AG10803 (cell line): ENCODE measurements at regions not wholly inside any gene's neighbourhood (a gene's known extent, or its start where the extent isn't known, plus 50 kb on each side); places are given as distances from the start of the nearest gene placed in this dataset.
"Not testable (repeated sequence)": the region's sequence is repeated elsewhere in the genome, so short reads cannot be mapped to it uniquely, and the experiment has no call there.

Experiments
- DNase-seq: peaks from one replicate; pipeline ENCODE4 v3.0.0; 2010; ENCODE audit warnings: low read depth
- H3K4me3 ChIP-seq: 2 replicates; pipeline ENCODE4 v1.5.1; 2011; ENCODE audit warnings: mild to moderate bottlenecking, low read length, control low read depth
- TF ChIP-seq, protein P1 (sequence below): conservative IDR thresholded peaks from 2 replicates; pipeline ENCODE4 v1.5.1; 2011; ENCODE audit warnings: mild to moderate bottlenecking, low read length, control low read depth, inconsistent platforms

DNA sequence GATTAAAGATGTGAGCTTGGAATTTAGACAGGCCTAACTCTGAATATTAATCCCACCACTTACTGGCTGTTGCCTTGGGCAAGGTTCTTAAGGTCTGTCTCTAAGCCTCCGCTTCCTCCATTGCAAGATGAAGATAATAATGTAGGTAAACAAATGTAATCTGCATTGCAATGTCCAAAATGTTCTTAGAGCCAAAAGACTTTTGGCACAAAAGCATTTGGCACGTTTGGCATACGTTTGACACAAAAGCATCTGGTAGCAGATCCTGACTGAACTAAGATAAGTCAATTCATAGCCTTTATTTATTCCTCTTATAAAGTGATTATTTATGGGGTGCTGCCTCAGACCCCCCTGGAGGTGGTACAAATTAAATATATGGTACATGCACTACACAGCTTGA, 229.9 kb upstream of the STXBP5 start:
- DNase-seq: no peak
- TF ChIP-seq, protein P1, sequence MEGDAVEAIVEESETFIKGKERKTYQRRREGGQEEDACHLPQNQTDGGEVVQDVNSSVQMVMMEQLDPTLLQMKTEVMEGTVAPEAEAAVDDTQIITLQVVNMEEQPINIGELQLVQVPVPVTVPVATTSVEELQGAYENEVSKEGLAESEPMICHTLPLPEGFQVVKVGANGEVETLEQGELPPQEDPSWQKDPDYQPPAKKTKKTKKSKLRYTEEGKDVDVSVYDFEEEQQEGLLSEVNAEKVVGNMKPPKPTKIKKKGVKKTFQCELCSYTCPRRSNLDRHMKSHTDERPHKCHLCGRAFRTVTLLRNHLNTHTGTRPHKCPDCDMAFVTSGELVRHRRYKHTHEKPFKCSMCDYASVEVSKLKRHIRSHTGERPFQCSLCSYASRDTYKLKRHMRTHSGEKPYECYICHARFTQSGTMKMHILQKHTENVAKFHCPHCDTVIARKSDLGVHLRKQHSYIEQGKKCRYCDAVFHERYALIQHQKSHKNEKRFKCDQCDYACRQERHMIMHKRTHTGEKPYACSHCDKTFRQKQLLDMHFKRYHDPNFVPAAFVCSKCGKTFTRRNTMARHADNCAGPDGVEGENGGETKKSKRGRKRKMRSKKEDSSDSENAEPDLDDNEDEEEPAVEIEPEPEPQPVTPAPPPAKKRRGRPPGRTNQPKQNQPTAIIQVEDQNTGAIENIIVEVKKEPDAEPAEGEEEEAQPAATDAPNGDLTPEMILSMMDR: no peak
- no peak overlapping the region for H3K4me3 ChIP-seq

DNA sequence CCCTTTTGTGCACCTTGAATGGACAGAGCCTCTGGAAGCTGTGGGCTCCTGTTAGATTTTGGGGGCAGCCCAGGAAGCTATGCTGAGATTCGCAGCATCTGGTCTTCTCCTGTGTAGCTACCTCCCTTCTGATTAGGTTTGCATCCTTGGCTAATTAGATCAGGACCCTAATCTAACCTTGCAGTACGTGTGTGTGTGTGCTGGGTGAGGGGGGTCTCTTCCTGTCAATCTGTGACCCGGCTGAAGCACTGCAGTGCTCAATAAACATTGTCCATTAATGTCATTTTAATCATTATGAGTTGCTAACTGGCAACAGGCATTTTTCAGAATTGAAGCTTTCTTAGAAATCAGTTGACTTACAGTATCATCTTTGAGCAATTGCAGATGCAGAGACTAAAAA, 229.1 kb upstream of the STXBP5 start:
- TF ChIP-seq, protein P1: no peak
- no peak for DNase-seq
- H3K4me3 ChIP-seq: no peak overlapping the region

DNA sequence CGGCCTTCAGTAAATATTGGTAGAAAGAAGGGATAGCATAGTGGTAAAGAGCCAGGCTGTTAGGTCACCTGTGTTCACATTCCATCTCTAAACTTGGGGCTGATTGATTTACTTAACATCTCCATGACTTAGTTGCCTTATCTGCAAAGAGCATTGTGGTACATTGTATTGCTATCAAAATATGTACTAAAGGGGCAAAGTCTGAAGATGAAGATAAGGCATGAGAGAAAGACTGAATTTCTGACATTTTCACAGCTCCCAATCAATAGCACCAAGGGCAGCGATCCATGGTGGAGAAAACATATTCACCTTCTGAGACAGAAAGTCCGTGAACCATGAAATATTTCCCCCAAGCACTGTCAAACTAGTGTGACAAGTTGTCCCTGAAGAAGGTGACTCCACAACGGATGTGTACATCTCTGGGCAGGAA, 223.3 kb upstream of the STXBP5 start:
- no peak for DNase-seq
- TF ChIP-seq, protein P1: no peak
- H3K4me3 ChIP-seq: no peak overlapping the region

DNA sequence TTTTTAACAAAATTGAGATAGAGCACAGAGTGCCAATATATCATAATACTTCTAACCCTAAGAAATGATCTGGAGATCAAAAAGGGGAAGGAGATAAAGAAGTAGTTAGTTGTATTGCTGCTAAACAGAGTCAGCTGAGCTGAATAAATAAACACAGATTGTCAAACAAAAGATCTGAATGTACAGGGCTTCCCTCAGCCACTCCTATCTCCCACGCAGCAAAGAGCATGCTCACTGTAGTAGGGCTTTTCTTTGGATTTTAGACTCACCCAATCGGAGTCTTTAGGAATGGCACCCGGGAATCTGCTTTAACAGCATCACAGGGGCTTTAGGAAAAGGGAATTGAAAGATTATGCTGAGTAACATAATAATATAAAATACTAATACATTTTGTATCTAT, 222.2 kb upstream of the STXBP5 start:
- no peak overlapping the region for H3K4me3 ChIP-seq
- TF ChIP-seq, protein P1: no peak
- DNase-seq: no peak

DNA sequence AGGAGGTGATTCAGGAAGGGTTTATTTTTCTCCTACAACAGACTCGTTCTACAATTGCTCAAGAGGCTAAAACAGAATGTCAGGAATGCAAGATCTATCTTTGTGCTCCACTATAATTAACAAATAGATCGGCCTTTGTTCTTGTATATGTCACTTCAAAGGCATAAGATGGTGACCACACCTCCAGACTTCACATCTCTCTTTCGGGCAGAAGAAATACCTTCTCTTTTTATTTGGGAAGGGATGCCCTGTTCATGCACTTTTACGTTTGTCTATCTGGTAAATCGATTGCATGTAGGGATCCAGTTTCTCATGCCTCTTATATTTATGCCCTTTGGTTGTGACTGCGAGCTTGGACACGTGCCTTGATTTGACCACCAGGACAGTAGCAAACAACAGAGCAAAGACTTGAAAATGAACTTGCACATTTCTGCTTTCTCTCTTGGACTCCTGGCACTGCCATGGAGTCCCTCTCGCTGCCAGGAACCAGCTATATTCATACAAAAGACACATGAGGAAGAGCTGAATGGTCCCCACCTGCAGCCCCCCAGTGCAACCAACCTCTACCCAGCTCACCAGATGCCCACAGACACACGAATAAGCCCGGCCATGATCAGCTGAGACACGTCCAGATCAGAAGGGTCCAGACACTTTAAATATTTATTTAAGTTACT, 219.8 kb upstream of the STXBP5 start:
- TF ChIP-seq, protein P1: no peak
- no peak overlapping the region for H3K4me3 ChIP-seq
- peak; percentile 43 for DNase-seq

DNA sequence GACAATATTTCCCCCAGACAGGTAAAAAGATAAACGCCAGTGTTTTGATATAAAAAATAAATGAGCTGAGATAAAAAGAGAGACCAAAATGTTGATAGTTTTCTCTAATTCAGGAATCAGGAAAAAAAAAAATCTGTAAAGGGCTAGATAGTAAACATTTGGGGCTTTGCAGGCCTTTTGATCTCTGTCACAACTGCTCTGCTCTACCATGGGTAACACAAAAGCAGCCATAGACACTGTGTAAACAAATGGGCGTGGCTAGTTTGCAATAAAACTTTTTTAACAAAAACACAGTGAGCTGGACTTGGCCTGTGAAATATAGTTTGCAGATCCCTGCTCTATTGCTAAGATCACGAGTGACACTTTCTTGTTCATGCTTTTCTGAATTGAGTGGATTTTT, 219.1 kb upstream of the STXBP5 start:
- TF ChIP-seq, protein P1: no peak
- no peak for DNase-seq
- H3K4me3 ChIP-seq: no peak overlapping the region

DNA sequence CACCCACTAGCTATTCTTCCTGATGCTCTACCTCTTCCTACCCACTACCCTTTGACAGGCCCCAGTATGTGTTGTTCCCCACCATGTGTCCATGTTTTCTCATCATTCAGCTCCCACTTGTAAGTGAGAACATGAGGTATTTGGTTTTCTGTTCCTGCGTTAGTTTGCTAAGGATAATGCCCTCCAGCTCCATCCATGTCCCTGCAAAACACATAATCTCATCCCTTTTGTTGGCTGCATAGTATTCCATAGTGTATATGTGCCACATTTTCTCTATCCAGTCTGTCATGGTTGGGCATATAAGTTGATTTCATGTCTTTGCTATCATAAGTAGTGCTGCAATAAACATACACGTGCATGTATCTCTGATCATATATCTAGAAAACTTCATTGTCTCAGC, 218.3 kb upstream of the STXBP5 start:
- DNase-seq: no peak
- TF ChIP-seq, protein P1: no peak
- H3K4me3 ChIP-seq: no peak overlapping the region

DNA sequence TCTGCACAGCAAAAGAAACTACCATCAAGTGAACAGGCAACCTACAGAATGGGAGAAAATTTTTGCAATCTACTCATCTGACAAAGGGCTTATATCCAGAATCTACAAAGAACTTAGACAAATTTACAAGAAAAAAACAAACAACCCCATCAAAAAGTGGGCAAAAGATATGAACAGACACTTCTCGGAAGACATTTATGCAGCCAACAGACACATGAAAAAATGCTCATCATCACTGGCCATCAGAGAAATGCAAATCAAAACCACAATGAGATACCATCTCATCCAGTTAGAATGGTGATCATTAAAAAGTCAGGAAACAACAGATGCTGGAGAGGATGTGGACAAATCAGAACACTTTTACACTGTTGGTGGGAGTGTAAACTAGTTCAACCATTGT, 216.3 kb upstream of the STXBP5 start:
- DNase-seq, H3K4me3 ChIP-seq: not testable (repeated sequence)
